ENCODE measurements at regions not wholly inside any gene's neighbourhood (a gene's known extent, or its start where the extent isn't known, plus 50 kb on each side); places are given as distances from the start of the nearest gene placed in this dataset.

DNA sequence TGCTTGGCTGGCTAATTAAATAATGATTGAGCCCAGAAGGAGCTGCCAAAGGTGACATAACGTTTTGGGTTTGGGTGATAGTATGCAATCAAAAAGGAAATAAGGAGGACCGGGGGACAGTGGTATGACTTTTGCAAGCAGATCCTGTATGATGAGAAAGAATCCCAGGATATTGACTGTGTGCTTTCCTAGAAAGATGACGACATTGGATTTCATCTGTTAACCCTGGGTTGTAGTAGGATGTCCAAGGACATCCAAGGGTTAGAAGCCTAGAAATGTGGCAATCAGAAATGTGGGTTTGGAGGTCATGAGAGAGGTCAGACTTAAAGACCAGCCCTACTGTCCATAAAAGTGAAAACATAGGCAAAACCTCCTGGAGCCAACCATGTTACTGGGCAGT lies 50.3 kb upstream of the HMHB1 start:
- no peak for DNase-seq (ENCODE audit: low read depth)

DNA sequence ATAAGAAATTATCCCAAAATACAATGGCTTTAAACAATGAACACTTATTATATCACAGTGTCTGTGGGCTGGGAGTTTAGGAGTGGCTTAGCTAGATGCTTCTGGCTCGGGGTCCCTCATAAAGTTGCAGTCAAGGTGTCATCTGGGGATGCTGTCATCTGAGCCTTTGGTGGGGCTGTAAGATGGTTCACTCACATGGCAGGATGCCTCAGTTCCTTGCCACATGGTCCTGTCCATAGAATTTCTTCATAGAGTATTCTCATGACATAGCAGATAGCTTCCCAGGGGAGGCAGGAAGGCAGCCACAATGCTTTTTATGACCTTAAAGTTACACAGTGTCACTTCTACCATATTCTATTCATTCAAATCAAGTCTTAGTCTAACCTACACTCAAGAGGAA lies 51.2 kb upstream of the HMHB1 start:
- no peak for DNase-seq (ENCODE audit: low read depth)

DNA sequence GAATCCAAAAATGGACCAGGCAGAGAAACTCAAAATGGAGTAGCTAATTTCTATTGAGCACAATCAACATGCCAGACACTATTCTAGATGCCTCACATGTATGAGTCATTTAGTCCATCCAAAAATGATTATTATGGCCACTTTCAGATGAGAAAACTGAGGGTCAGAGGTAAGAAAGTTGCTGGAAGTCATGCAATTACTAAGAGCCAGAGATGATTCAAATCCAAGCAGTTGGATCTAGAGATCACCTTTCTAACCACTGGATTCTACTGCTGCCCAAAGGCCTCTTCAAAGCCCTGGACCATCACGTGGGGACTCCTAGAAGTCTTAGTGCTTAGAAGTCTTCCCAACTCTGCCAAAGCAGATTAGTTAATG lies 51.8 kb upstream of the HMHB1 start:
- DNase-seq (ENCODE audit: low read depth), result no peak

DNA sequence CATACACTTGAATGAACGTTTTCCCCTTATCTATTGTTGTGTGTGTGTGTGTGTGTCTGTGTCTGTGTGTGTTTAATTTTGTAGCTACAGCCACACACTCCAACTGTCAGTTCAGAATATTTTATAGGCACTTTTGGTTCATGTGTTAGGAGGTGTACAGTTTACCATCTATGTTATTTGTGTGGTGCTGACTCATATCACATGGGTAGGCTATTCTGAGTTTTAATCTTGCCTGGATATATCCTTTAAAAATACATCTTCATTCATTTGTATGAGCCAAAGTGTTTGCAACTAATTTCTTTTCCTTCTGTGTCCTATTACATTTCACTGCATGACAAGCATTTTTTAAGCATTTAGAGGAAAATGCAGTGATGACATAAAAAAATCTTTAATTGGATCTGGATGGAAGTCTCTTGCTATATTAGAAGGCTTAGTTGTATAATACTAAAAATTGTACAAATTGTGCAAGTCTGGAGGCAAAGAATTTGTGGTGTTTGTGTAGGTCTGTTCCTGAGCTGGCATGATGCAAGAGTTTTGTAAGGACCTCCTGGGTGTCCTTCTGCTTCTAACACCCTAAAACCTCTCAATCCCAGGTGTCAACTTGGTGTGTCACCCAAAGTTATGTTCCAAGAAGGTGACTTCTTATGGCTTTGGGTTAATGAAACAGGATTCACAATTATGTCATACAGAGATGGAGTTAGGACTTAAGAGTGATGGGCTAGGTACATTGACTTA lies 52.4 kb upstream of the HMHB1 start:
- no peak for DNase-seq (ENCODE audit: low read depth)

DNA sequence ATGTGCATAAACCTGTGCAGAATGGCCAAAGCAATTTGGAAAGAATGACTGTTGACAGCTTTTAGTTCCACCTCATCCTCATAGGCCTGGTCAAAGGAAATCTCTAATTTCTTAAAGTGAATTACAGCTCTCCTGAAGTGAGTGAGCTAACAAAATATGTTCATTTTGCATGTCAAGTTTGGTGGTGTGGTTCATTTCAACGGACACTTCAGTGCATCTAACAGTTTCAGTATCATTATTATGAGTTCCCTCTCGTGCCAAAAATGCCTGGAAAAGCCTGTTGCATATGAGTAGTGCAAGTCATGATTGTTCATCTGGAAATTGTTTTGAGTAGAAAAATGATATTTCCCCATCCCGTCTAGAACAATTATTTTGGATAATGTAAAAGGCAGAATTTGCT lies 53.2 kb upstream of the HMHB1 start:
- DNase-seq (ENCODE audit: low read depth), result no peak

DNA sequence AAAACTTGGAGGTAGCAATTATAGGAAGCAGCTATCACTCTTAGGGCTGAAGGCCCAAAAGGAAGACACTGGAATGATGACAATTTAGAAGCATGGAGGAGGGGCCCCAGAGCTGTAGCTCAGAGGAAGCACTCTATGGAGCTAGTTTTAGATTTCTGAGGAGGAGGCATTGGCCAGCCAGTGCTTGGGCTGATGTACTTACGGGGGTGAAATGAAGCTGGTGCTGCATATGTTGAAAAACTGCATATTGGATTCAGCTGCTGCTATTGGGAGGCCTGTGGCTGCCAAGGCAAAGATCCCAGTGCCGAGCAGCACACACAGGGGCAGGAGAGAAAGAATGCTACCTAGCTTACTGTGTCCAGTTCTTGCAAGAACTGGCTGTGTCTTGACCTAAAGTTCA lies 53.9 kb upstream of the HMHB1 start:
- no peak for DNase-seq (ENCODE audit: low read depth)

DNA sequence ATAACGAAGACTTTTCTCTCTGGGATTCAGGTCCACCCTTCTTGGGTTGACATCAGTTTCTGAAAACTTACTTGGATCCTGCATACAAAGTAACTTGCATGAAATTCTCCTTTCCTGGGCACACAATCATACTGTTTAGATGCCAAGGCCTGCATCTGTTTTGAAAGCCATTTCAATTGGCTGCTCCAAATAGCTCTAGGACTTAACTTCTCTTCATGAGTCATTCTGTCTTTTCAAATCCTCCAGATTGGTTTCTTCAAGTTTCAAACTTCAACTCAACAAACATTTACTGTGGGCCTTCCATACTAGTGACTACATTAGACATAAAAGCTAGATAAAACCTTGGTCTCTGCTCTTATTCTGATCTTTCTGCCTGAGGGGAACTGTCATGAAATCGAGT lies 54.8 kb upstream of the HMHB1 start:
- DNase-seq (ENCODE audit: low read depth), result no peak

DNA sequence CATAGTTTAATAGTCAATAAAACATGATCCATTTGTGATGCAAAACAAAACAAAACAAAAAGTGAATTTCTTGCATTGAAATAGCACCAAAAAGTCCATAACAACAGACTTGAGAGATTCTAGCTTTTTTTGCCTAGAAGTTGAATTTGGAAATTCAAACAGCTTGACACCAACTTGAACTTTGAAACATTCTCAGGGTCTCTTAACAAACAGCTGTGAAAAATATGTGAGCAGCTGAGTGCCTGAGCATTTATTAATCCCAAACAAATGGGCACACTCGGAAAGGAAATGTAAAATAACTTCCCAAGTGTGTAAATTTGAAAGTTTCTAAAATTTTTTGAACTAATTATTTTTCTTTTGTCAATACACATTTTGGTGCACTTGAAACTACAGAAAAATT lies 56.0 kb upstream of the HMHB1 start:
- no peak for DNase-seq (ENCODE audit: low read depth)

DNA sequence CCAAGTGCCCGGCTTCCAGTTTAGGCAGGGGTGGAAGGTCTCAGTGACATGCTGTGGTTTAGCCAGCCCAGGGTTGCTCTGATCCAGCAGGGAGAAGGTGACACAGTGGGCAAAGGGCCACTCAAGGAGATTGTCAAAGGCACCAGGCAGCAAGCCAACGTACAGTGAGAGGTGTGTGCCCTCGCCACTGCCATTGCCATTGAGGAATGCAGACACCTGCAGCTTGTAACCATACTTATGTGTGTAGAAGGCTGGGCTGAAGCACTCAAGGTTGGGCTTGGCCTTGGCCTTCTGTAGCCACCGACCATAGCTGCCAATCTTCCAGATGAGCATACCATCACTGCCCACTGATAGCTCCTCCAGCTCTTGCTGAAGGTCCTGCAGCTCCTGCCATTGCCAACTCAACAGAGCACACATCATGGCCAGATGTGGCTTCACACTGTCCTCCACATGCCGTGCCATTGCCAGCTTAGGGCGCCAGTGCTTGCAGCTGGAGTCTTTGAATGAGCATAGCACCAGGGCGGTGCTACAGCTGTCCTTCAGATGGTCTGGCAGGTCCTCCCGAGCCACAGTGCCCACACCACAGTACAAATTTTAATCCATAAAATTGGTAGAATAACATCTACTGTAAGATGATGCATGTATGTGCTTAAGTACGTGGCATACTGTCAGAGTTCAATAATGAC lies 59.7 kb upstream of the HMHB1 start:
- no peak for DNase-seq (ENCODE audit: low read depth)

DNA sequence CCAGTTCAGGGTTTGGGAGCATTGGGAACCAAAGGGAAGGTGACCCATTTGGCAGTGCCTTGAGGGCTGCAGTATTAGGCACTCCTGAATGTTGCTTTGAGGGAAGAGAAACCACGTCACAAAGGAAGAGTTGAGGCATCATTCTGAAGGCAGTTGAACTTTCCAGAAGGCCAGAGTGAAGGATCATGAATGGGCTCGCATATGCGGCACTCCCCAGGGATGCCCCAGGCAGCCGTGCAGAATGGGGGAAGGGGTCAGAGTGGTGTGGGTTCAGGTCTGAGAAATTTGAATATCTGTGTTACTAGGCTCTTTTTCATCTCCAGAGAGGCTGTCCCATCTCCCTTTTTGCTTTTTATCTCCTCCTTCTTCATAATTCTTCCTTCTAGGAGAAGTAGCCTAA lies 60.6 kb upstream of the HMHB1 start:
- DNase-seq (ENCODE audit: low read depth), result no peak

DNA sequence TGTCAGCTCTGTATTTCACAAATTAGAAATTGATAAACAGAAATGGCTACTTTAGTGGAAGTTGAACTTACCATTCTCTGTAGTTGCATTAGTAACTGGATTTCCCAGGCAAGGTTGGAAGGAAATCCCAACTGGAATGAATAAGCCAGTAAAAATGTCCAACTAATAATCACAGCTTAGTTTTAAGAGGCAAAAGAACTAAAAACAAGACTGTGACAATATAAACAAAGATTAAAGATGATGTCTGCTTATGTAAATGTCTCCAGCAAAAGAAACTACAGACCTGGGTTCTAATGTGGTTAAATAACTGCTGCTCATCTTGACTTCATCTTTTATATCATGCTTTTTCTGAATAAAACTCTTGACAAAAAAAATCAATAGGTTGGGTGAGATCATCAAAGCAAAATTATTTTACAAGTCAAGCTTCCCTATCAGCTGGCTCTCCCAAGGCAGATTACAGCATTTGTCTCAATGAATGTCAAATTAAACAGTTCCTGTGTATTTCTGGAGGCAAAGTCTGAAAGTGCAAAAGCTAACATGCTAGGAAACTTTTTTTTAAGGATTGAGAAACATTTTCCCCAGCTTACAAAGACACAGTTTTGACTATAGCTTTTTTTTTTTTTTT lies 62.3 kb upstream of the HMHB1 start:
- peak; percentile 60 for DNase-seq (ENCODE audit: low read depth)

DNA sequence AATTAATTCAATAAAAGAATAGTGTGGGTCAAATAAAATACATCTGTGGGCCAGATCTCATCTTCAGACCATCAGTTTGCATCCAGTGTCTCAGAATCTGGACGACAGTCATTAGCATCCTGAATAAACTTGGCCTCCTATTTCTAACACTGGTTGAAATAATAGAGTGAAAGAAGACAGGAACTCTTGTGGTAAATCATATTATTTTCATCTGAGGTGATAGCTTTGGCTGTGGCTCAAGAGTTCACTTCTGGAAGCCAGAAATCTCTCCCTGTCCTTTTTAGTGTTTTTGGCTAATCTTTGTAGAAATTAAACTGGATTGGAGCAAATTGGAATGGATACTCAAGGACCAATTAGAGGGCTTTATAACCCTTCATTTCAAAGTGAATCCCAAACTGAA lies 63.4 kb upstream of the HMHB1 start:
- no peak for DNase-seq (ENCODE audit: low read depth)

DNA sequence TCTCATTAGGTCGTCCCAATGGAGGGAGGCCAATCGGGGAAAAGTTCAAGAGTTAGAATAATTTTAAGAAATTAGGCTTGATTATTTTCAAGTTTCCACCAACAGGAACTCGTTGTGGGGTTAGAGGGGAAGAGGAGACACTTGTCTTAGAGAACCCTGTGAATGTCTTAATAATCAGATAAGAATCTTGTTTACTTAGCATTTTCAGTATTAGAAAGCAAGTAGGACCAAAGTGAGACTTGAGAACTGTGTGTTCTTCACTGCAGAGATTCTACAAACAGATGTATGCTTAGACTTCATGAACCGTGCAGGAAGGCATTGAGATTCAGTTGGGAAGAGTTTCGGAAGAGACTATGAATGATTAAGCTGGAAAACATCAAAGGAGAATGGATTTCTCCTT lies 69.0 kb upstream of the HMHB1 start:
- no peak for DNase-seq (ENCODE audit: low read depth)

DNA sequence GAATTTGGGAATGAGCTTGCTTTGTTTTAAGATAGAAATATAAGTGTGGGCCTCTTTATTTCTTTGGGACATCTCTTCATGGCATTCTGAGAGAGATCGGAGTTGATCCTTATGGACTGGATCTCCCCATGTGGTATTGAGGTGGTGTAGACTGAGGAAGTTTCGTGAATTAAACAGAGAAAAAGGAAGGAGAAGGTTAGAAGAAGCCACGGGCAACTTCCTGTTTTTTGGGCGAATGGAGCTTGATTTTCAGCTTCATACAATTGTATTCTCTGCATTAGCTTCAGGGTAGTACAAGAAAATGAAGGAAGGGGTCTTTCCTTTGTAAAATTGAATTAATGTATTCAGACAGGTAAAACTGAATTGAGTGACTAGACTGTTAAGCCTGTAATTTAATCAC lies 70.5 kb upstream of the HMHB1 start:
- no peak for DNase-seq (ENCODE audit: low read depth)

DNA sequence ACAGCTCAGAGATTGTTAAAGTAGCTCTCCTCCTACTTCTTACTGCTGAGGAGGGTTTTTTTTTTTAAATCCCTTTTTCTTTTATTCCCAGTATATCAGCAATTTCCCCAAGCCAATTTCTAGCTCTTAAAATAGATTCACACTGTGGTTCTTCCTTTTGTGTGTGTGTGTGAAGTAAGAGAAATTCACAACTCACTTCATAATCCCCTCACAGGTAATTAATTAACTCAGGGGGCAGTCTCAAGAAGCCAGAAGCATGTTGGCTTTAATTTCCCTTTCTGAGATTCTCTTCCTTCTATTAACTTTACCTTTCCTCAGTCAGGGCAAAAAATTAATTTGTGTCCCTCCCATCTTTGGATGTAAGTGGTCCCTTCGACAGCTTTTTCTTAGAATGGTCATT lies 71.0 kb upstream of the HMHB1 start:
- no peak for DNase-seq (ENCODE audit: low read depth)

DNA sequence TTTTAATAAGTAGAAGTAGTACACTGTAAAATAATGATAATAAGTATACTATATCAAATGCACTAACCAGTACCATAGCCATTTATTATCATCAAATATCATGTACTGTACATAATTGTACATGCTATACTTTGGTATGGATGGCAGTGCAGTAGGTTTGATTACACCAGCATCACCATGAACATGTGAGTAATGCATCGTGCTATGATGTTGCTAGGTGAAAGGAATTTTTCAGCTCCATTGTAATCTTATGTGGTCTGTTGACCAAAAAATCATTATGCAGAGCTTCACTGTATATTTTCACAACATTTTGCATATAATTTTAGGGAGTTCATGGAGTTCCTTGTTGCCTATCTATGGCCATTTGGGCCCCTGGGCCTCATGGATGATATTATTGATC lies 72.2 kb upstream of the HMHB1 start:
- peak; percentile 3 for DNase-seq (ENCODE audit: low read depth)

DNA sequence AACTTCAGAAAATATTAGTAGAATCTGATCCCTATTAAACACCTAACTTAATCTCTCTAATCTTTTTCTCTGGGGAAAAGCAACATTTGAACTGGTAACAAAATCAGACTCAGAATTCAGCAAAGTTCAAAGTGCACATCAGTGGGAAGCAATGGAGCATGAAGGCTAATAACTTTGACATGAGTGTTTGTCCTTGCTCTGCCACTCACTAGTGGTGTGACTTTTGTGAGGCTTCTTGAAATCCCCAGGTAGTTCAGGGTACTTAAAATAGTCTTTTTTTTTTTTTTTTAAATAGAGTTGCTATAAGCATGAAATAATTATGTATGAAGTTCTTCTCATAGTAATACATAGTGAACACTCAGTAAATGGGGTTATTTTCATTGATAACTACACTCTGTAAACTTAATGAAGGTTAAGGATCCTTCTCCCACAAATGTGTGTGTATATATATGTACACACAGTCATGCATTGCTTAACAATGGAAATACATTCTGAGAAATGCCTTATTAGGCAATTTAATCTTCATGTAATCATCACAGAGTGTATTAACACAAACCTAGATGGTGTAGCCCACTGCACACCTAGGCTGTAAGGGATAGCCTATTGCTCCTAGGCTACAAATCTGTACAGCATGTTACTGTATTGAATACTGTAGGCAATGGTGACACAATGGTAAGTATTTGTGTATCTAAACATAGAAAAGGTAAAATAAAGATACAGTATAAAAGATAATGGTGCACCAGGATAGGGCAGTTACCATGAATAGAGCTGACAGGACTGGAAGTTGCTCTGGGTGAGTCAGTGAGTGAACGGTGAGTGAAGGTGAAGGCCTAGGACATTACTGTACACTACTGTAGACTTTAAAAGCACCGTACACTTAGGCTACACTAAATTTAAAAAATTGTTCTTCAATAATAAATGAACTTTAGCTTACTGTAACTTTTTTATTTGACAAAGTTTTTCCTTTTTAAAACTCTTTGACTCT lies 73.3 kb upstream of the HMHB1 start:
- DNase-seq (ENCODE audit: low read depth), result peak; percentile 44

DNA sequence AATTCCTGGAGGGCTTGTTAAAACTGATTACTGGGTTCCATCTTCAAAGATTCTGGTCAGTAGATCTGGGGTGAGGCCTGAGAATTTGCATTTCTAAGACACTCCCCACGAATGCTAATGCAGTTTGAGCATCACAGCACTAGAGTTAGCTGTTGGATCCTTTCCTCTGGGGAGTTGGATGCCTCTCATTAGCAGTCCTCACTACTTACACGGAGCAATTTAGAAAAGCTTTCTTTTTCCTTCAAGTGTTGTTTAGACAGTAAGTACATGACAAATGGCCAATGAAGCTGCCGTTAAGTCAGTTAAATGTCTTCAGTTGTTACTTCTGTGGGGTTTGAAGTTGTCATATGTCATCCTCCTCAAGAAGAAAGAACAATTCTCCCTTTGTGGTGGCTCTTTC lies 74.9 kb upstream of the HMHB1 start:
- no peak for DNase-seq (ENCODE audit: low read depth)

DNA sequence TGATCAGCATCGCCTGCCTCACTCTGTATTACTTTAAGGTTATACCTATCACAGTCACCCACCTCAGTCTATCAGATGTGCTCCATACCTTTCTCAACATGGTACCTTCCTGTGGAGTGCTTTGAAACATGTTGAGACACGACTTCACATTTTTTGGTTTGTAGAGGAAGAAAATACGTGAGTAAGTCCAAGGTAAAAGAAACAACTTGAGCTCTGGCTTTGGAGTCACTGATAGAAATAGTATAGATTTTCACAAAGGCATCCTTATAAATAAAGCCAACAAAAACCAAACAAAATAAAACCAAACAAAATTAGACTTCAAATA lies 77.5 kb upstream of the HMHB1 start:
- DNase-seq (ENCODE audit: low read depth), result no peak

DNA sequence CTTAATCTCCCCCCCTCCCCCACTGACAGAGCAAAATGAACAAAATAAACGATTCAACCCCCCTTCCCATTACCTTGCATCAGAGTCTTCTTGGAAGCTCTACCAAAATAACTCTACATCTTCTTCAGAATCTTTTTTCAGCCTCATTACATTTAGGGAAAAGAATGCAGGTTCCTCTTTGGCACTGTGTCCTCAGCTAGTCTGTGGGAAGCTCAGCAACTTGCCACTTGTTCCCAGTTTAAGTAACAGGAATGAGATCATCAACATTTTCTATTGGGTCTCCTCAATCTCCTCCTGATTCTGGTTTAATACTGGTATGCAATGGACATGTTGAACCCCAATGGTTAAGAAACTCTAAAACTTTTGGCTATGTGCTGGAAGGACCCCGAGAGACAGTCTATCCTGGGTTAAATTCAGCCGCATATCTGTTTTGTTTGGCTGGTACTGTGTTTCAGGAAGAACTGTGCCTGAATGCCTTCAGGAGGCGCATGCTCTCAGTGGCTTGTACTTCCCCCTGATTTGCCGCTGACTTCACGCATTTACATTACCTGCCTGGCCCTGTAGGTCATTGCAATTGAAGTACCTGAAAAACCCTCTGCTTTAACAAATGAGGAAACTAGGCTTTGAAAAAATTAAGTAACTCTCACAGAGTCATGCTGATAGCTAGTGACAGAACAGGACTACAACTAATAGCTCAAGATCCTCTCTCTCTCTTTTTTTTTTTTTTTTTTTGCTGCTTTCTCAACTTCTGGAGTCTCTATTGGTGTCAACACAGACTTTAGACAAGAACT lies 78.1 kb upstream of the HMHB1 start:
- peak; percentile 3 for DNase-seq (ENCODE audit: low read depth)

DNA sequence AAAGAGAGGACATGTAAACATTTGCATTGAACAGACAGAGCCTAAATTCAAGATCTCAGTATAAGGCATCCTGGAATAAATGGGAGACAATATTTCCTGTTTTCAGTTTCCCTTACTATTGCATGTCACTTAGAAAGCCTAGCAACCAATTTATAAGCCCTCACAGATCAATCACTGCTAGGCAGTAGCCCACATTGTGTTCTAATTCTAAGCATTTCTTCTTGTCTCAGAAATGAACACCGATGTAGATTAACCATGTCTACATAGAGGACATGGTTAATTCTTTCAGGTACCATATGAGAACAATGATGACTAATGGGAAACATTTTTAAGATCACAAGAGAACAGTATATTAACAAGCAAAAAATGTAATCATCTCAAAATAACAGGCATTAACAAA lies 79.6 kb upstream of the HMHB1 start:
- DNase-seq (ENCODE audit: low read depth), result no peak

Data from M059J (cell line).